ENCODE measurements at regions not wholly inside any gene's neighbourhood (a gene's known extent, or its start where the extent isn't known, plus 50 kb on each side); places are given as distances from the start of the nearest gene placed in this dataset.

DNA sequence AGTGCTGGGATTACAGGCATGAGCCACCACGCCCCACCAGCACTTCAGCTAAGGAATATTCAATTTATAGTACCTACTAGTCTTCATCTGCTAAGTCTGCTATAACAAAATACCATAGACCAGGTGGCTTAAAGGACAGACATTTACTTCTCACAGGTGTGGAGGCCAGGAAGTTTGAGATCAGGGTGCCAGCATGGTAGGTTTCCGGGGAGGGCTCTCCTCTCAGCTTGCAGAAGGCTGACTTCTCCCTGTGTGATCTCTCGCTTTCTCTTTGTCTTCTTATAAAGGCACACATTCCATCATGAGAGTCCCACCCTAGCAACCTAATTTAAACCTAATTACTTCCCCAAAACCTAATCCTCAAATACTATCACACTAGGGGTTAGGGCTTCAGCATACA, 433.0 kb downstream of the INSC start:
- TF ChIP-seq, protein P1, sequence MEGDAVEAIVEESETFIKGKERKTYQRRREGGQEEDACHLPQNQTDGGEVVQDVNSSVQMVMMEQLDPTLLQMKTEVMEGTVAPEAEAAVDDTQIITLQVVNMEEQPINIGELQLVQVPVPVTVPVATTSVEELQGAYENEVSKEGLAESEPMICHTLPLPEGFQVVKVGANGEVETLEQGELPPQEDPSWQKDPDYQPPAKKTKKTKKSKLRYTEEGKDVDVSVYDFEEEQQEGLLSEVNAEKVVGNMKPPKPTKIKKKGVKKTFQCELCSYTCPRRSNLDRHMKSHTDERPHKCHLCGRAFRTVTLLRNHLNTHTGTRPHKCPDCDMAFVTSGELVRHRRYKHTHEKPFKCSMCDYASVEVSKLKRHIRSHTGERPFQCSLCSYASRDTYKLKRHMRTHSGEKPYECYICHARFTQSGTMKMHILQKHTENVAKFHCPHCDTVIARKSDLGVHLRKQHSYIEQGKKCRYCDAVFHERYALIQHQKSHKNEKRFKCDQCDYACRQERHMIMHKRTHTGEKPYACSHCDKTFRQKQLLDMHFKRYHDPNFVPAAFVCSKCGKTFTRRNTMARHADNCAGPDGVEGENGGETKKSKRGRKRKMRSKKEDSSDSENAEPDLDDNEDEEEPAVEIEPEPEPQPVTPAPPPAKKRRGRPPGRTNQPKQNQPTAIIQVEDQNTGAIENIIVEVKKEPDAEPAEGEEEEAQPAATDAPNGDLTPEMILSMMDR (IDR thresholded peaks at IDR 0.05), result no peak
- no peak for TF ChIP-seq POLR2A (IDR thresholded peaks at IDR 0.05)
